Mesodermal cell (in vitro differentiated cells): ENCODE measurements at regions not wholly inside any gene's neighbourhood (a gene's known extent, or its start where the extent isn't known, plus 50 kb on each side); places are given as distances from the start of the nearest gene placed in this dataset.
"Not testable (repeated sequence)": the region's sequence is repeated elsewhere in the genome, so short reads cannot be mapped to it uniquely, and the experiment has no call there.

Experiments used
- H3K27ac ChIP-seq: 2 replicates; pipeline ENCODE4 v1.7.0; 2013; ENCODE audit warnings: mild to moderate bottlenecking, low read depth, low read length, moderate library complexity; ENCODE audit not compliant: severe bottlenecking
- H3K36me3 ChIP-seq: 2 replicates; pipeline ENCODE4 v1.7.1; 2013; ENCODE audit warnings: mild to moderate bottlenecking, low read length, moderate library complexity; ENCODE audit not compliant: control insufficient read depth, insufficient read depth
- H3K4me1 ChIP-seq: one replicate; pipeline ENCODE4 v1.7.1; 2013; ENCODE audit warnings: mild to moderate bottlenecking, low read length; ENCODE audit not compliant: insufficient read depth, control insufficient read depth, poor library complexity, severe bottlenecking
- H3K4me3 ChIP-seq: 2 replicates; pipeline ENCODE4 v1.7.0; 2013; ENCODE audit warnings: low read length, control low read depth, mild to moderate bottlenecking; ENCODE audit not compliant: insufficient read depth, poor library complexity, severe bottlenecking; ENCODE audit errors: extremely low read depth
- H3K9me3 ChIP-seq: 2 replicates; pipeline ENCODE4 v1.7.1; 2013; ENCODE audit warnings: mild to moderate bottlenecking, low read length, moderate library complexity; ENCODE audit not compliant: control insufficient read depth
- WGBS, 2 experiments: methylation state at CpG; one replicate each; pipeline ENCODE4 v1.1.5; 2013; ENCODE audit warnings: missing lambda C conversion rate in 2 of 2; ENCODE audit not compliant: insufficient coverage in 2 of 2; 5-methylcytosine and 5-hydroxymethylcytosine counted together

GRCh38 chr13:48862572-48862971 lies 113.1 kb upstream of the FNDC3A start:
- no peak overlapping the region for H3K4me3 ChIP-seq
- WGBS, 2 experiments: 96 to 98% methylated on average over 2 to 3 of the region's 3 CpGs
- no peaks in the 10 kb centered on the region for H3K9me3 ChIP-seq
- no peak overlapping the region for H3K27ac ChIP-seq
- no peaks in the 10 kb centered on the region for H3K36me3 ChIP-seq
- H3K4me1 ChIP-seq: peaks cover 6% of the 10 kb centered on the region

- Histone ChIP-seq H3K4me1 (peaks cover 3% of the 10 kb centered on the region), H3K9me3 (peaks cover 3% of the 10 kb centered on the region), H3K27ac (no peak overlapping the region), H3K36me3 (no peaks in the 10 kb centered on the region), H3K4me3 (no peak overlapping the region)
Measured at GRCh38 chr13:48864100-48864499, 111.6 kb upstream of the FNDC3A start.

GRCh38 chr13:48866249-48866648 lies 109.5 kb upstream of the FNDC3A start:
- no peak overlapping the region for H3K4me3 ChIP-seq
- H3K9me3 ChIP-seq: peaks cover 3% of the 10 kb centered on the region
- WGBS, 2 experiments: 79 to 91% methylated on average over 5 to 6 of the region's 6 CpGs
- peaks cover 3% of the 10 kb centered on the region for H3K4me1 ChIP-seq
- peak overlapping the region; percentile 64 for H3K27ac ChIP-seq
- H3K36me3 ChIP-seq: no peaks in the 10 kb centered on the region

GRCh38 chr13:48873081-48873480 lies 102.6 kb upstream of the FNDC3A start:
- peaks cover 15% of the 10 kb centered on the region for H3K4me1 ChIP-seq
- H3K9me3 ChIP-seq: peaks cover 2% of the 10 kb centered on the region
- H3K36me3 ChIP-seq: no peaks in the 10 kb centered on the region
- no peak overlapping the region for H3K27ac ChIP-seq
- no peak overlapping the region for H3K4me3 ChIP-seq
- 100% methylated on average over 1 of the region's 1 CpG; no CpG with 5 or more reads in 1 of the 2 experiments for WGBS, 2 experiments

GRCh38 chr13:48873587-48873986 lies 102.1 kb upstream of the FNDC3A start:
- WGBS, 2 experiments: 46 to 51% methylated on average over 2 of the region's 2 CpGs
- Histone ChIP-seq H3K9me3 (no peaks in the 10 kb centered on the region), H3K4me3 (no peak overlapping the region), H3K4me1 (peaks cover 15% of the 10 kb centered on the region), H3K36me3 (no peaks in the 10 kb centered on the region), H3K27ac (no peak overlapping the region)

- no peaks in the 10 kb centered on the region for H3K9me3 ChIP-seq
- no peak overlapping the region for H3K4me3 ChIP-seq
- WGBS, 2 experiments: 73 to 80% methylated on average over 2 of the region's 3 CpGs
- peaks cover 15% of the 10 kb centered on the region for H3K4me1 ChIP-seq
- H3K27ac ChIP-seq: no peak overlapping the region
- H3K36me3 ChIP-seq: no peaks in the 10 kb centered on the region
Measured at GRCh38 chr13:48874165-48874564, 101.5 kb upstream of the FNDC3A start.

- H3K27ac ChIP-seq: no peak overlapping the region
- H3K4me1 ChIP-seq: peaks cover 22% of the 10 kb centered on the region
- no peaks in the 10 kb centered on the region for H3K36me3 ChIP-seq
- WGBS, 2 experiments: 14% methylated on average over 1 of the region's 4 CpGs; no CpG with 5 or more reads in 1 of the 2 experiments
- H3K4me3 ChIP-seq: no peak overlapping the region
- no peaks in the 10 kb centered on the region for H3K9me3 ChIP-seq
Measured at GRCh38 chr13:48875047-48875446, 100.7 kb upstream of the FNDC3A start.

GRCh38 chr13:48876289-48876688 lies 99.4 kb upstream of the FNDC3A start:
- H3K9me3 ChIP-seq: no peaks in the 10 kb centered on the region
- H3K36me3 ChIP-seq: no peaks in the 10 kb centered on the region
- H3K27ac ChIP-seq: no peak overlapping the region
- peaks cover 22% of the 10 kb centered on the region for H3K4me1 ChIP-seq
- no peak overlapping the region for H3K4me3 ChIP-seq

- no peak overlapping the region for H3K27ac ChIP-seq
- H3K4me3 ChIP-seq: no peak overlapping the region
- H3K9me3 ChIP-seq: no peaks in the 10 kb centered on the region
- no peaks in the 10 kb centered on the region for H3K36me3 ChIP-seq
- peaks cover 11% of the 10 kb centered on the region for H3K4me1 ChIP-seq
- WGBS, 2 experiments: 100% methylated on average over 1 of the region's 2 CpGs; no CpG with 5 or more reads in 1 of the 2 experiments
Measured at GRCh38 chr13:48879432-48879831, 96.3 kb upstream of the FNDC3A start.

GRCh38 chr13:48879854-48880253 lies 95.9 kb upstream of the FNDC3A start:
- no peak overlapping the region for H3K27ac ChIP-seq
- H3K4me1 ChIP-seq: peaks cover 8% of the 10 kb centered on the region
- 80 to 86% methylated on average over 4 to 5 of the region's 7 CpGs for WGBS, 2 experiments
- no peaks in the 10 kb centered on the region for H3K36me3 ChIP-seq
- no peak overlapping the region for H3K4me3 ChIP-seq
- no peaks in the 10 kb centered on the region for H3K9me3 ChIP-seq

- not testable (repeated sequence) for H3K36me3 ChIP-seq, H3K9me3 ChIP-seq, H3K4me3 ChIP-seq, H3K27ac ChIP-seq
- peaks cover 12% of the 10 kb centered on the region for H3K4me1 ChIP-seq
- WGBS, 2 experiments: 80% methylated on average over 1 of the region's 1 CpG; no CpG with 5 or more reads in 1 of the 2 experiments
Measured at GRCh38 chr13:48883786-48884185, 91.9 kb upstream of the FNDC3A start.

- Histone ChIP-seq H3K27ac (no peak overlapping the region), H3K9me3 (no peaks in the 10 kb centered on the region), H3K4me1 (peaks cover 4% of the 10 kb centered on the region), H3K4me3 (no peak overlapping the region), H3K36me3 (no peaks in the 10 kb centered on the region)
Measured at GRCh38 chr13:48885027-48885395, 90.7 kb upstream of the FNDC3A start.
